Fibroblast of pulmonary artery (primary cell): ENCODE measurements at regions not wholly inside any gene's neighbourhood (a gene's known extent, or its start where the extent isn't known, plus 50 kb on each side); places are given as distances from the start of the nearest gene placed in this dataset.
A peak's percentile ranks its signal among the peaks of the same experiment; 100 is the strongest.
"Not testable (repeated sequence)": the region's sequence is repeated elsewhere in the genome, so short reads cannot be mapped to it uniquely, and the experiment has no call there.

Experiments used
- DNase-seq: peaks from one replicate; pipeline ENCODE4 v3.0.0-alpha.2; 2010; ENCODE audit warnings: low read depth
- H3K4me3 ChIP-seq: replicated peaks from 2 replicates; pipeline ENCODE4 v1.5.1; 2011; ENCODE audit warnings: low read depth, mild to moderate bottlenecking, control low read depth, low read length, moderate library complexity
- CTCF ChIP-seq: IDR thresholded peaks from 2 replicates; pipeline ENCODE4 v1.5.1; 2011; ENCODE audit warnings: mild to moderate bottlenecking, control low read depth, low read length, inconsistent platforms; ENCODE audit errors: missing control alignments

- no peak overlapping the region for H3K4me3 ChIP-seq
- TF ChIP-seq CTCF, result no peak
- DNase-seq, result peak; percentile 70
Measured at GRCh38 chr17:72467841-72468653, 347.2 kb downstream of the SOX9 start.

- TF ChIP-seq CTCF, result no peak
- no peak for DNase-seq
- H3K4me3 ChIP-seq, result no peak overlapping the region
Measured at GRCh38 chr17:72468841-72469240, 348.0 kb downstream of the SOX9 start.

GRCh38 chr17:72470121-72470705, 349.4 kb downstream of the SOX9 start:
- H3K4me3 ChIP-seq, result no peak overlapping the region
- DNase-seq, result no peak
- no peak for TF ChIP-seq CTCF

GRCh38 chr17:72470734-72471133, 349.9 kb downstream of the SOX9 start:
- no peak overlapping the region for H3K4me3 ChIP-seq
- no peak for DNase-seq
- no peak for TF ChIP-seq CTCF

GRCh38 chr17:72471296-72471695, 350.5 kb downstream of the SOX9 start:
- DNase-seq, result no peak
- no peak for TF ChIP-seq CTCF
- no peak overlapping the region for H3K4me3 ChIP-seq

- no peak overlapping the region for H3K4me3 ChIP-seq
- DNase-seq, result no peak
- TF ChIP-seq CTCF, result no peak
Measured at GRCh38 chr17:72472106-72472505, 351.3 kb downstream of the SOX9 start.

- not testable (repeated sequence) for H3K4me3 ChIP-seq, DNase-seq
Measured at GRCh38 chr17:72472853-72473390, 352.1 kb downstream of the SOX9 start.
